Stomach (tissue), 8 donors: ENCODE measurements at regions not wholly inside any gene's neighbourhood (a gene's known extent, or its start where the extent isn't known, plus 50 kb on each side); places are given as distances from the start of the nearest gene placed in this dataset.

Source experiments
- DNase-seq, 2 donors: peaks; one replicate each; pipeline versions ENCODE4 v3.0.0 to v3.0.0-alpha.2; 2013 to 2019
- H3K27ac ChIP-seq, 5 donors: fragments of 200-600 bp in 4 of 5; sonication (generic) in 4 of 5; one replicate each; pipeline ENCODE4 v1.5.1; 2013 to 2019; ENCODE audit warnings: mild to moderate bottlenecking in 1 of 5, moderate library complexity in 1 of 5
- H3K27me3 ChIP-seq, 3 donors: fragments of 200-600 bp; sonication (generic); one replicate each; pipeline ENCODE4 v1.5.1; 2017 to 2019; ENCODE audit warnings: mixed run types in 1 of 3
- H3K36me3 ChIP-seq, 4 donors: fragments of 200-600 bp; sonication (generic); 1 replicate in 3 of 4; 2 replicates in 1 of 4; pipeline ENCODE4 v1.5.1; 2016 to 2019
- H3K4me1 ChIP-seq, 4 donors: fragments of 200-600 bp; sonication (generic); one replicate each; pipeline ENCODE4 v1.5.1; 2016 to 2019
- H3K4me3 ChIP-seq, 4 donors: fragments of 200-600 bp; sonication (generic) in 3 of 4; one replicate each; pipeline ENCODE4 v1.5.1; 2016 to 2019; ENCODE audit warnings: mild to moderate bottlenecking in 1 of 4
- H3K9me3 ChIP-seq, 4 donors: fragments of 200-600 bp; sonication (generic); one replicate each; pipeline ENCODE4 v1.5.1; 2016 to 2019
- EP300 ChIP-seq: sonication (generic); formaldehyde crosslinking; IDR thresholded peaks from one replicate; pipeline ENCODE4 v1.6.1; 2017; ENCODE audit warnings: antibody characterized with exemption
- POLR2A ChIP-seq, 4 donors: fragments of 450-650 bp; IDR thresholded peaks; one replicate each; pipeline ENCODE4 v1.6.1; 2016; ENCODE audit warnings: antibody characterized with exemption in 4 of 4, control low read depth in 2 of 4, mild to moderate bottlenecking in 1 of 4, moderate library complexity in 1 of 4
- POLR2AphosphoS5 ChIP-seq, 3 donors: sonication (generic); formaldehyde crosslinking; IDR thresholded peaks; one replicate each; pipeline ENCODE4 v1.6.1; 2016; ENCODE audit warnings: antibody characterized with exemption in 3 of 3
- WGBS, 5 donors: extraction: QIAGEN DNeasy Blood & Tissue Kit in 3 of 5; methylation state at CpG; one replicate each; pipeline versions ENCODE4 v1.1.5 to v1.1.7; 2013 to 2018; 5-methylcytosine and 5-hydroxymethylcytosine counted together
- intact Hi-C: fragments of 100-400 bp; cut with DNase I; formaldehyde crosslinking; loops from one replicate; pipeline ENCODE4 v1.15.1; 2023; ENCODE audit warnings: low total_unique reads
- TF ChIP-seq, protein P1 (sequence below), 7 experiments: fragments of 450-650 bp in 4 of 7; fragments of 200-600 bp in 3 of 7; sonication (generic) in 3 of 7; IDR thresholded peaks; one replicate each; pipeline ENCODE4 v1.5.1; 2016 to 2019; ENCODE audit warnings: antibody characterized with exemption in 7 of 7, control low read depth in 2 of 7, mild to moderate bottlenecking in 1 of 7
- donor health status: healthy with polysubstance abuse.
- donor health status: Bipolar disorder and iron deficiency.
- donor health status: healthy.

DNA sequence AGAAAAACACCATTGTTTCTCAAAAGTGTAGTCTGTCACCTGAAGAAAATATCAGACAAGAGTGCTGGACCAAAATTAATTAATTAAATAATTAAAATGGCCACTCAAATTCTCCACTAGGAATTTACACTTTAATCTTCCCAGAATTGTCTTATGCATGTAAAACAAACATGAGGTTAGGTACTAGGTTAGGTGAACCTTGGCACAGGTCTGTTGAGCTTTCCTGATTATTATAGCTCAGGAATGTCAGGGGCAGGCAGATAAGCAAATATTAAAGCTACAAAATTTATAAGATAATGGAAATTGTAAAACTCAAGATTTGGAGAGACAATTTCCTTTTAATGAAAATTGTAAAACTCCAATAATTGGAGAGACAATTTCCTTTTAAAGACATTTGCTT lies 253.2 kb downstream of the BMP4 start:
- no peak for DNase-seq

DNA sequence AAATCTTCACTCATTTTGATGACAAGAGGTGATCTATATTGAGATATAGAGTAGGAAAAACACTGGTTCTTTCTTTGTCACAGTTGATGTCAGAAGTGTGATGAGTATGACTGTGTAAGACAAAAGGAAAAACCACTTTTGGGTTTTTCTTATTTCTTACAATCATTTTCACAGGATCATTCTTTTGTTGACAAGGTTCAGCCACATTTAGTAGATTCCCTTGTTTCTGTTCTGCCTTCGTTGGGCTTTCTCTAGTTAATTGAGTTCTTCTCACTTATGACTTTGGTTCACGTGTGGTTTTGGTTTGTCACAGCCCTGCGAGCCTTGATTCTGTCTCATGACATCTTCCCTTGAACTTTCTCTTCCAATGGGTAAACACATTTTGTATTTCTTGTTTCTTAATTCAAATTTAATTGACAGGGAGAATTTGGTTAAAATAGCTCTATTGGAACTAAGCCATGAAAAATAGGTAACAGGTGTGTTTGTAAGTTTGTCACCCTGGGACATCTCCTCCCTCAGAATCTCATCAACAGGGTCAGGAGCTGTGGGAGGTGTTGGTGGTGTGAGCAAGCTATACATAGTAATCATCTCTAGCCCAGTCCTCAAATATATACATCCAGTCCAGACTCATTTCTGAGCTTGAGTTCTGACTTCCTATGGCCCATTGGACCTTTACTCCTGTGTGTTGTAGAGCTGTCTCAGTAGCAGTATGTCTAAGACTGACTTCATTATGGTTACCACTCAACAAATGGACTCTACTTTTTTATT lies 255.3 kb downstream of the BMP4 start:
- H3K27me3 ChIP-seq: no peaks in the 10 kb centered on the region
- no peak for DNase-seq
- H3K4me1 ChIP-seq: no peaks in the 10 kb centered on the region
- H3K4me3 ChIP-seq: no peak overlapping the region
- no peaks in the 10 kb centered on the region for H3K36me3 ChIP-seq
- TF ChIP-seq EP300 (no peak), POLR2A (IDR thresholded peaks at IDR 0.05) (no peak), POLR2AphosphoS5 (IDR thresholded peaks at IDR 0.05) (no peak)
- TF ChIP-seq, protein P1, sequence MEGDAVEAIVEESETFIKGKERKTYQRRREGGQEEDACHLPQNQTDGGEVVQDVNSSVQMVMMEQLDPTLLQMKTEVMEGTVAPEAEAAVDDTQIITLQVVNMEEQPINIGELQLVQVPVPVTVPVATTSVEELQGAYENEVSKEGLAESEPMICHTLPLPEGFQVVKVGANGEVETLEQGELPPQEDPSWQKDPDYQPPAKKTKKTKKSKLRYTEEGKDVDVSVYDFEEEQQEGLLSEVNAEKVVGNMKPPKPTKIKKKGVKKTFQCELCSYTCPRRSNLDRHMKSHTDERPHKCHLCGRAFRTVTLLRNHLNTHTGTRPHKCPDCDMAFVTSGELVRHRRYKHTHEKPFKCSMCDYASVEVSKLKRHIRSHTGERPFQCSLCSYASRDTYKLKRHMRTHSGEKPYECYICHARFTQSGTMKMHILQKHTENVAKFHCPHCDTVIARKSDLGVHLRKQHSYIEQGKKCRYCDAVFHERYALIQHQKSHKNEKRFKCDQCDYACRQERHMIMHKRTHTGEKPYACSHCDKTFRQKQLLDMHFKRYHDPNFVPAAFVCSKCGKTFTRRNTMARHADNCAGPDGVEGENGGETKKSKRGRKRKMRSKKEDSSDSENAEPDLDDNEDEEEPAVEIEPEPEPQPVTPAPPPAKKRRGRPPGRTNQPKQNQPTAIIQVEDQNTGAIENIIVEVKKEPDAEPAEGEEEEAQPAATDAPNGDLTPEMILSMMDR (IDR thresholded peaks at IDR 0.05): no peak
- intact Hi-C loops: no loop called here
- no peak overlapping the region for H3K27ac ChIP-seq
- no peaks in the 10 kb centered on the region for H3K9me3 ChIP-seq
- WGBS, 5 donors: 70 to 90% (median 83%) methylated on average over 3 of the region's 3 CpGs

More for the DNA sequence above, 253.2 kb downstream of the BMP4 start:
- H3K4me1 ChIP-seq: no peaks in the 10 kb centered on the region
- TF ChIP-seq EP300 (no peak), POLR2A (IDR thresholded peaks at IDR 0.05) (no peak), POLR2AphosphoS5 (IDR thresholded peaks at IDR 0.05) (no peak)
- TF ChIP-seq, protein P1 (IDR thresholded peaks at IDR 0.05): no peak
- H3K9me3 ChIP-seq: no peaks in the 10 kb centered on the region
- intact Hi-C loops: no loop called here
- no peak overlapping the region for H3K4me3 ChIP-seq
- no peaks in the 10 kb centered on the region for H3K27me3 ChIP-seq
- H3K27ac ChIP-seq: no peak overlapping the region
- no peaks in the 10 kb centered on the region for H3K36me3 ChIP-seq

DNA sequence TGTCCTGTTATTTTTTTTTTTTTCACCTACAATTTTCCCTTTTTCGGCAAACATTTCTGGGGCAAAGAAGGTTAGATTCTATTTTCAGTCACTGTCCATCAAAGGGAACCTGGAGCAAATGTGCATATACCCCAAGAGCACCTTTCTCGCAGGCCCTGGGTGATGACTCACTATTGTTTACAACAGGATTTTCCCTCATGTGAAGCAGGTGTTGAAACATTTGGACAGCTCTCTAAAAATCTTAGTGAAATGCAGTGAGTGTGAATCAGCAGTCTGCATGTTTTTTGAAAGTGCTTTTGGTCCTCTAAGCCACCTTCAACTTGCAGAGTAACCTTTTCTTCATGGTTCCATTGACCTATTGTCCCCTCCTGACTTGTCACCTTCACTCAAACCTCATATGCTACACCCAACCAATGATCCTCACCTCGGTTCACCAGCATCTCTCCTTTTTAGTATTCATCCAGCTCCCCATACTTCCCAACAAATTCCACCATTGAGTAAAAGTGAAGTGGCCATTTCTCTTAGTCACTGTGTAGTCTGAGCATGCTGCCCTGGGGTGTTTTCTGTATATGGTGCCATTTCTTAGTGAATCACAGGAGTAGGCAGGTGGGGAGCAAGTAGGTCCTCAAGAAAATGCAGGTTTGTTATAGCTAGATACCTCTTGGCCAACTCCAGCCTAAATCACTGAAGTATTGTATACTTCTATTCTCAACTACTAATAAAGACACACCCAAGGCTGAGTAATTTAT lies 260.2 kb downstream of the BMP4 start:
- intact Hi-C loops: no loop called here
- 71 to 81% (median 78%) methylated on average over 3 of the region's 3 CpGs for WGBS, 5 donors

DNA sequence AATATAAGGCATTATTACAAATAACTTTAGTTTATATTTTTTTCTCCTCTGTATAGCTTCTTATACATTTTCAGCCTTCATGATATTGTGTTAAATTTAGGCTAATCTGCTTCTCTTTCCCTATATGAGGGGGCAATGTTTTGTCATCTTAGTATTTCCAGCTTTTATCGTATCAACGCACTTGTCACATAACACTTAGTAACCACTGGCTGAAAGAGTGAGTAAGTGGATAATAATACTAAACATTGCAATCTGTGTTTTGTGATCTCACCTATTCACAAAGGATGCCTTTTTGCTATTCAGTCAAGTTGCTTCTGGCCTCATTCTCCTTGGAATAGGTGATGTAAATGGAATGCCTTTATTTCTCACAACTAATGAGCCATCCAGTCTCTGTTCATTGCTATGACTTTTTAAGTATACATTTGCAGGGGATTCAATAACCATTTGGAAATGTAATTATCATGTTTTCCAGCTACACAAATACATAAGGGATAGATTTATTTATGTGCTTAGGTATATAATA lies 260.9 kb downstream of the BMP4 start:
- DNase-seq: no peak
- H3K27me3 ChIP-seq: no peaks in the 10 kb centered on the region
- intact Hi-C loops: no loop called here
- no peak overlapping the region for H3K27ac ChIP-seq
- WGBS, 5 donors: 91 to 98% (median 97%) methylated on average over 2 of the region's 2 CpGs
- H3K4me1 ChIP-seq: no peaks in the 10 kb centered on the region
- H3K4me3 ChIP-seq: no peak overlapping the region
- TF ChIP-seq, protein P1 (IDR thresholded peaks at IDR 0.05): no peak
- no peak for TF ChIP-seq POLR2AphosphoS5 (IDR thresholded peaks at IDR 0.05)
- TF ChIP-seq POLR2A (IDR thresholded peaks at IDR 0.05): no peak
- TF ChIP-seq EP300: no peak
- no peaks in the 10 kb centered on the region for H3K36me3 ChIP-seq
- H3K9me3 ChIP-seq: no peaks in the 10 kb centered on the region

More for the DNA sequence above, 260.2 kb downstream of the BMP4 start:
- TF ChIP-seq POLR2AphosphoS5 (IDR thresholded peaks at IDR 0.05) (no peak), POLR2A (IDR thresholded peaks at IDR 0.05) (no peak), EP300 (no peak)
- TF ChIP-seq, protein P1 (IDR thresholded peaks at IDR 0.05): no peak
- no peaks in the 10 kb centered on the region for H3K9me3 ChIP-seq
- no peak overlapping the region for H3K27ac ChIP-seq
- DNase-seq: no peak
- H3K36me3 ChIP-seq: no peaks in the 10 kb centered on the region
- H3K27me3 ChIP-seq: no peaks in the 10 kb centered on the region
- no peaks in the 10 kb centered on the region for H3K4me1 ChIP-seq
- H3K4me3 ChIP-seq: no peak overlapping the region
